Adrenal gland (tissue), 5 donors: ENCODE measurements at regions not wholly inside any gene's neighbourhood (a gene's known extent, or its start where the extent isn't known, plus 50 kb on each side); places are given as distances from the start of the nearest gene placed in this dataset.

Experiments
- POLR2A ChIP-seq, 2 donors: fragments of 450-650 bp; IDR thresholded peaks; one replicate each; pipeline ENCODE4 v1.6.1; 2017; ENCODE audit warnings: antibody characterized with exemption in 2 of 2, mild to moderate bottlenecking in 2 of 2, moderate library complexity in 1 of 2
- TF ChIP-seq, protein P1 (sequence below), 6 experiments: fragments of 450-650 bp in 4 of 6; fragments of 200-600 bp in 2 of 6; sonication (generic) in 1 of 6; IDR thresholded peaks; 1 replicate in 5 of 6; 2 replicates in 1 of 6; pipeline versions ENCODE4 v1.5.1 to v1.8.0; 2016 to 2021; ENCODE audit warnings: antibody characterized with exemption in 6 of 6, mild to moderate bottlenecking in 2 of 6, moderate library complexity in 1 of 6
- donor health status: DM: no; HTN: no; CAD: no.

DNA sequence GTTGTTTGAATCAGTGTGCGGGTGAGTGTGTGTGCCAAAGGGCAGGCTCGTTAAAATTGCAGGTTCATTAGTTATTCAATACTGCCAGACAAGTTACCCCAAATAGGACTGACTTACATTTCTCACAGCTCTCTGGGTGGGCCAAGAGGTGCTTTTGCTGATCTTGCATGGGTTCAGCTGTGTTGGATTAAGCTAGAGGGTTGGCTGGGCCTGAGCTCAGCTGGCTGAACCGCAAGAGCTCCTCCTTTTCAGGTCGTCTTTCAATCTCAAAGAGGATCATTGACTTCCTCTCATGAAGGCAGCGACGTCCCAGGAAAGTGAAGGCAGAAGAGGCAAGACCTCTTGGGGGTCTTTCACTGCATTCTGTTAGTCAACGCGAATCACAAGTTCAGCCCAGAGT is 343.3 kb upstream of the FRG1 start:
- TF ChIP-seq, protein P1, sequence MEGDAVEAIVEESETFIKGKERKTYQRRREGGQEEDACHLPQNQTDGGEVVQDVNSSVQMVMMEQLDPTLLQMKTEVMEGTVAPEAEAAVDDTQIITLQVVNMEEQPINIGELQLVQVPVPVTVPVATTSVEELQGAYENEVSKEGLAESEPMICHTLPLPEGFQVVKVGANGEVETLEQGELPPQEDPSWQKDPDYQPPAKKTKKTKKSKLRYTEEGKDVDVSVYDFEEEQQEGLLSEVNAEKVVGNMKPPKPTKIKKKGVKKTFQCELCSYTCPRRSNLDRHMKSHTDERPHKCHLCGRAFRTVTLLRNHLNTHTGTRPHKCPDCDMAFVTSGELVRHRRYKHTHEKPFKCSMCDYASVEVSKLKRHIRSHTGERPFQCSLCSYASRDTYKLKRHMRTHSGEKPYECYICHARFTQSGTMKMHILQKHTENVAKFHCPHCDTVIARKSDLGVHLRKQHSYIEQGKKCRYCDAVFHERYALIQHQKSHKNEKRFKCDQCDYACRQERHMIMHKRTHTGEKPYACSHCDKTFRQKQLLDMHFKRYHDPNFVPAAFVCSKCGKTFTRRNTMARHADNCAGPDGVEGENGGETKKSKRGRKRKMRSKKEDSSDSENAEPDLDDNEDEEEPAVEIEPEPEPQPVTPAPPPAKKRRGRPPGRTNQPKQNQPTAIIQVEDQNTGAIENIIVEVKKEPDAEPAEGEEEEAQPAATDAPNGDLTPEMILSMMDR (IDR thresholded peaks at IDR 0.05): no peak
- TF ChIP-seq POLR2A (IDR thresholded peaks at IDR 0.05): no peak
